GM12878 (cell line): ENCODE measurements at regions not wholly inside any gene's neighbourhood (a gene's known extent, or its start where the extent isn't known, plus 50 kb on each side); places are given as distances from the start of the nearest gene placed in this dataset.

Source experiments
- CHD1 ChIP-seq: IDR thresholded peaks from 2 replicates; pipeline ENCODE4 v1.6.1; 2012; ENCODE audit warnings: low read depth, low read length, improper control_type of control experiment
- CREM ChIP-seq: IDR thresholded peaks from 2 replicates; pipeline ENCODE4 v1.6.1; 2014; ENCODE audit warnings: antibody characterized with exemption, low read depth
- TF ChIP-seq, protein P1 (sequence below), 3 experiments: IDR thresholded peaks in 2 of 3; conservative IDR thresholded peaks in 1 of 3; 2 replicates each; pipeline ENCODE4 v1.5.1; 2011; ENCODE audit warnings: low read depth in 3 of 3, low read length in 3 of 3, mild to moderate bottlenecking in 3 of 3, control low read depth in 2 of 3, moderate library complexity in 2 of 3, inconsistent platforms in 1 of 3, mixed read lengths in 1 of 3; ENCODE audit not compliant: control insufficient read depth in 2 of 3, insufficient read depth in 1 of 3; ENCODE audit errors: extremely low read depth in 1 of 3

DNA sequence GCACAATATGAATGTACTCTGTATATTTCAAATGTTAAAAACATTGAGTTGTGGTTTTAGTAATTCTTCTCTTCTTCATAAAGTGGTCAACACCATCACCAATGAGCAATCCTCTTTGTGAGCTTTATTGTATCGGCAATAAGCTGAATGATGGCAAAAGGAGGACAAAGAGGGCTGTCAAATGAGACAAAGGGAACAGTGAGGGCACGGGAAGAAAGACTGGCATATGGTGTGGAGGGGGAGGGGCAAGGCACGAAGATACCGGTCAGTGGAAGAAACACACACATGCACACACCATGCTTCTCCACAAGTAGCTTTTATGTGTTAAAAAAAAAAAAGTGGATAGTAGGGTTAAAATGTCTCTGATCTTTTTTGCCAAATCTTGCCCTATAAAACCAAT lies 506.8 kb upstream of the CITED2 start:
- TF ChIP-seq, protein P1, sequence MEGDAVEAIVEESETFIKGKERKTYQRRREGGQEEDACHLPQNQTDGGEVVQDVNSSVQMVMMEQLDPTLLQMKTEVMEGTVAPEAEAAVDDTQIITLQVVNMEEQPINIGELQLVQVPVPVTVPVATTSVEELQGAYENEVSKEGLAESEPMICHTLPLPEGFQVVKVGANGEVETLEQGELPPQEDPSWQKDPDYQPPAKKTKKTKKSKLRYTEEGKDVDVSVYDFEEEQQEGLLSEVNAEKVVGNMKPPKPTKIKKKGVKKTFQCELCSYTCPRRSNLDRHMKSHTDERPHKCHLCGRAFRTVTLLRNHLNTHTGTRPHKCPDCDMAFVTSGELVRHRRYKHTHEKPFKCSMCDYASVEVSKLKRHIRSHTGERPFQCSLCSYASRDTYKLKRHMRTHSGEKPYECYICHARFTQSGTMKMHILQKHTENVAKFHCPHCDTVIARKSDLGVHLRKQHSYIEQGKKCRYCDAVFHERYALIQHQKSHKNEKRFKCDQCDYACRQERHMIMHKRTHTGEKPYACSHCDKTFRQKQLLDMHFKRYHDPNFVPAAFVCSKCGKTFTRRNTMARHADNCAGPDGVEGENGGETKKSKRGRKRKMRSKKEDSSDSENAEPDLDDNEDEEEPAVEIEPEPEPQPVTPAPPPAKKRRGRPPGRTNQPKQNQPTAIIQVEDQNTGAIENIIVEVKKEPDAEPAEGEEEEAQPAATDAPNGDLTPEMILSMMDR (IDR thresholded peaks at IDR 0.05 in 2 of 3, conservative IDR thresholded peaks at IDR 0.05 in 1 of 3; ENCODE audit: control insufficient read depth in 2 of 3, extremely low read depth in 1 of 3, insufficient read depth in 1 of 3, low read depth in 3 of 3, low read length in 3 of 3) = no peak
- TF ChIP-seq CREM (no peak), CHD1 (no peak)
